Activated T-cell treated with anti-CD3 and anti-CD28 coated beads for 48 hours (primary cell): ENCODE measurements at regions not wholly inside any gene's neighbourhood (a gene's known extent, or its start where the extent isn't known, plus 50 kb on each side); places are given as distances from the start of the nearest gene placed in this dataset.

Source experiments
- DNase-seq: peaks from one replicate; pipeline ENCODE4 v3.0.0-alpha.2; 2020; ENCODE audit warnings: low read depth

DNA sequence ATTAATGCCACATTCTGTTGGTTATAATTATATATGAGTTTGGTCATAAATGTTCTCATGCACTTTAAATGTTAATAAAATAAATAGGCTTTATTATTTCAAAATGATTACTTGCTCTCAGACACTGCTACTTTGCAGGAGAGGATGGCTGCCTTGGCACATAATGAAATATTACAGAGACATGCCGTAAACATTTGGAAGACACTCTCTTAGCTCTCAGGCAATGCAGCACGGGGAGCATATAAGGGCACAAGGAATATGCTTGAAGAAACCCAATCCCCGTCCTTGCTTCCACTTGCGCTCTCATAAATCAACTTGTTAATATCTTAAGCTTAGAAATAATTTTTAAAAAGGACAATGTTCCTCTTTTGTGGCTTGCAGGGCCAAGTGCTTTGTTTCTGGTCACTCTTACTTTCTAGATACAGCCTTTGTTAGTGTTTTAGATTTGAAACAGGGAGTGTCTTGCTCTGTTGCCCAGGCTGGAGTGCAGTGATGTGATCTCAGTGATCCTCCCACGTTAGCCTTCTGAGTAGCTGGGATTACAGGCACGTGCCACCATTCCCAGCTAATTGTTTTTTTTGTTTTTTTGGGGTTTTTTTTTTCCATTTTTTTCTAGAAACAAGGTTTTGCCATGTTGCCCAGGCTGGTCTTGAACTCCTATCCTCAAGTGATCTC, 445.0 kb downstream of the SPRY1 start:
- DNase-seq: no peak

DNA sequence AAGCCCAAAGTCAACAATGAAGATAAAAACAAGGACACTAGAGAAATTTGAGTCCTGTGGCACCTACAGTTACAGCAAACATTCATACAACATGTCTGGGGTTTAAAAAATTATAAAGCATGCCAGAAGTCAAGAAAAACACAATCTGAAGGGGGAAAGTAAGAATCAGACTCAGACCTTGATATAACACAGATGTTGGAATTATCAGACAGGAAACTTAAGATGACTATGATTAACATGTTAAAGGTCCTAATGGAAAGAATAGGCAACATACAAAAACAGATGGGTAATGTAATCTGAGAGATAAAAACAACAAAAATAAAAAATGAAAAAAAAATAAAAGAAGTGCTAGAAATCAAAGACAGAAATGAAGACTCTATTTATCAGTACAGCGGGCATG, 446.5 kb downstream of the SPRY1 start:
- no peak for DNase-seq

DNA sequence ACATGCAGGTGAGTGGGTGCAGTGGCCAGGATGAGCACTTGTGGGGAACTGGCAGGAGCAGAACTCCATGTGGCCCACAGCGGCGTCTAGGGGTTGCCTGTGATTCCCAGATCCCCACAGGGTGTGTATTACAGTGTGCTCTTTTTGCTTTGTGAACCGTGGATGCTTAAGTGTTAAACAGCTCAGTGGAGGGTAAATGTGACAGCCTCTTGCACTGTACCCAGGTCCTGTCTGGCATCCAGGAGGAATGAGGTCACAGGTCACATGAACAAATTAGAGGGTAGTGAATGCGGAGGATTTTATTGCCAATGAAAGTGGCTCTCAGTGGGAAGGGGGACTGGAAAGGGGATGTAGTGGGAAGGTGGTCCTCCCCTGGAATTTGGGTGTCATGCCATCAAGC, 447.8 kb downstream of the SPRY1 start:
- no peak for DNase-seq

DNA sequence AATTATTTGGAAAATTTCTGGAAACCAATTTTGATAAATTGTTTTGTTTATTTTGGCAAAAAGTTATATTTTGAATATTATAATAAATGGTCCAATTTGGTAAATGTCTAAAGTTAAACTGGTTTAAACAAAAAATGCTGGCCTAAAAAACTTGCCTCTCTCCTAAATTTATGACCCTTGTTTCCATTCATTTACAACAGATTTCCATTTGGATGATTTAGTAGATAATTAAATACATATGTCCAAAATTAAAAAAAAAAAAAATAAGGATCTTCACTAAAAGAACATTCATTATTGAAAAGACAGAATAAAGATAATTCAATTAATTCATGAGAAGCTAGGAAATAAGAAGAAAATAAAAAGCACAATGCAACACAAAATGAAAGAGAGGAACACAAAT, 449.5 kb downstream of the SPRY1 start:
- DNase-seq: no peak

DNA sequence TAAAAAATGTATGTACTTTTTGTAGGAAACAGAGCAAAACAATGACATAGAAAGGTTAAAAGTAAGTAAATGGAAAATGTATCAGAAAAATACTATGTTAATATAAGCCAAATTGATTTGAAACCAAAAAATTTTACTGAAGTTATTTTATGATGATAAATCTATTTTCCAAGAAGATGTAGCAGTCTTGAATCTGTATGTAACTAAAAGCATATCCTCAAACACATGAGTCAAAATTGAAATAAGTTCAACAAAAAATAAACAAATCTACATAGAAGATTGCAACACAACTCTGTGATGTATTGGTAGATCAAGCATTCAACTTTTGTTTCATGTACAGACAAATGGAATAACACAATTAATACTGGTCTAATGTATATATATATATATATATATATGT, 450.0 kb downstream of the SPRY1 start:
- no peak for DNase-seq

DNA sequence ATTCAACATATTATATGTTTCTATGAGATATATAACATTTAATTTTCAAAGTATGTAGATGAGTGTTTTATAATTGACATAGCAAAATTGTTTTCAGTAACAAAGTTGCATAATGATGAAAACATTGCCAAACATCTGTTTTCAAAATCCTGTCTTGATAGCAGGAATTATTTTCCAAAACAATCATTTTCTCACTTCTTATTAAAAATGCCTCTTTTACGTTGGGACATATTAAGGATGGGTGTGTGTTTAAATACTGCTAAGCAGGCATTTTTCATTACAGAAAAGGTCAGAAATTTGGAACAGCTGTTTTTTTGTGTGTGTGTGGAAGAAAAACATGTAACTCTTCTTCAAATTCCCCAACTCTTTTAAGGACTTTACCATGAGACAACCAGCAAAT, 452.0 kb downstream of the SPRY1 start:
- no peak for DNase-seq

DNA sequence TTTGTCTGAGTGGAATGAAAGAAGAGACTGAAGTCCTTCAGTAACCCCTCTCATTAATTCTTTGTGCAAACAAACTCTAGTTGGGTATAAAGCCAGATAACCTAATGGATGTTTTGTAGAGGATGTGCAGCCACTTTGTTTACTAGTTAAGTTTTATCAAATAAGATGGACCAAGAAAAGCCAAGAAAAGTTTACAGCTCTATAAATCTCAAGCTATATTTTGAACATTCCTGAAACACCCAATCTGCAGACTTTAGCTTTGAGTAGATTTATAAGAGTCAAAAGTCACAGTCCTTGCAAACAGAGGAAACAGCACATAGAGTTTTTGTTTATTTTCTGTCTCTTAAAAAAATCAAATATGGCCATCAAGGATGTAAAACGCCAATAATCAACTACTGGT, 452.9 kb downstream of the SPRY1 start:
- DNase-seq: no peak

DNA sequence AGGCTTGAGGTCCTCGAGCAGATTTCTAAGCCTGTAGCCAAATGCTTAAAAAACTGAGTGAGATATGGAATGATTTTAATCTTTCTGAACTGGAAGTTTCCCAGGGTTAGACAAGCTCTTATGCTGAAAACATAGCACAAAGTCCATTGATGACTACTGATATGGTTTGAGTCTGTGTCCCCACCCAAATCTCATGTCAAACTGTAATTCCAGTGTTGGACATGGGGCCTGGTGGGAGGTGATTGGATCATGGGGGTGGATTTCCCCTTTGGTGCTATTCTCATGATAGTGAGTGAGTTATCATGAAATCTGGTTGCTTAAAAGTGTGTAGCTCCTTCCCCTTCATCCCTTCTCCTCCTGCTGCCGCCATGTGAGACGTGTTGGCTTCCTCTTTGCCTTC, 454.9 kb downstream of the SPRY1 start:
- DNase-seq: no peak

DNA sequence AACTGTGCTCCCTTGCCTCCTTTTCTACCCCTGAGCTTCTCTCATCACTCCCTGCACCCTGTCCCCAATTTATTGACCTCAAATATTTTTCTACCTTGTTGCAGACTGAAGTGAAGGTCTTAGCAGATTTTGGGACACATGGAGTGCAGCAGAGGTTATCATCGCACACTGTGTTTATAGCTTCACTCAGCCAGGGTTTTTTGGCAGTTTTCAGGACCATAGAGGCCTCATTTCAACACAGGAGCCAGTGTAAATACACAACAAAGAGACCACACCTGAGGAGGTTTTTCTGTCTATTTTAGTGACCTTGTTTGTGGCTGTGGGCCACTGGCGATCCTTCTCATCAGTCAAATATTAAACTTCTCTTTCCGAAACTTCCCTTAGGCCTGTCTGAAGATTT, 457.1 kb downstream of the SPRY1 start:
- DNase-seq: no peak

DNA sequence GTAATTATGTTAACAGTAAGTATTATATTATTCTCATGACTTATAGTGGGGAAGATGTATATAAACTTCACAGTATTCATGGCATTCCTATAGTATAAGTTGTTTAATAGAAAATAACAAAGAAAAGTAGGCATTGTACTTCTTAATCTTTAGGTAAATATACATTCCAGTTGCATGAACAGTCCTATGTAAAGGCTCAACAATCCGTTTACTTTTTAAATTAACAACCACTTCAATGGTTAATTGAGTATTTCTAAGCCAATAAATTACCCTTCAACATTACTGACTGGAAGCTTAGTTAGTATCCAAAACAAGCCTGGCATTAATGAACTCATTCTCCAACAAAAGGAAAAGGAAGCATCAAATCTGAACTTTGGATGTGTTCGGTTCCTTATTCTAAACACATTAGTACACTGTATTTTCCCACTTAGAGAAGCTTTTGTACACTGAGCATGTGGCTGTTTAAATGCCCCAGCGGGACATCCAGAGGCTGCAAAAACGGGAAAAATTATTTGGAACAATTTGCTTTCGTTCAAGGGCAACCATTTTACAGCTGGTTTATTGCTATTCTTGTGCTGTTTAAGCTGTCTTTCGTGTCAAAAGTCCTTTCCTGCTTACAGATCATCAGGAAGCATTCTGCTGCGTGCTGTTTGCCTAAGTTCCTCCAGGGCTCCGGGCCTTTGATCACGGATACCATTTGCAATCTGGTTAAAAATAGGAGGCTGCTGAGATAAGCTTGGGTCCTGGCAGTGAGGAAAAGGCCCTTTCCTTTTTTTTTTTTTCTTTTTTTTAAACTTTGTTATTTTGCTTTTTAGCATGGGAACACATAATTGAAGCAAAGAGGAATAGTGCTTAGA, 460.3 kb downstream of the SPRY1 start:
- DNase-seq: no peak

DNA sequence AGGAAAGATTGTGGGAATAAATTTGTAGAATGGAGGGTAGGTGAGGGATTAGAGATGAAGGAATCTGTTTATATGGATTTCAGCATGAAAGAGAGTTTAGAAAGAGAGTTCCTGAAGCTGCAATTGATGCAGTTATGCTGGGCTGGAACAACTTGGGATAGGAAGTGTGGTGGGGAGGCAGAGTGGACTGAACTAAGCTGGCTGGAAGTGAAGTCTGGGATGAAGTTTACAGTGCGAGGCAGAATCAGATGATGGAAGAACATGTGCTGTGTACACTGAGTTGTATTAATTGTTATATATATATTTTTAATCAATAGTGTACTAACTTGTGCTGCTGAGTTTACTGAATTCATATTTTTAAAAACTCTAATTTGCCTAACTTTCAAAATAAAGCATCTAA, 461.9 kb downstream of the SPRY1 start:
- no peak for DNase-seq

DNA sequence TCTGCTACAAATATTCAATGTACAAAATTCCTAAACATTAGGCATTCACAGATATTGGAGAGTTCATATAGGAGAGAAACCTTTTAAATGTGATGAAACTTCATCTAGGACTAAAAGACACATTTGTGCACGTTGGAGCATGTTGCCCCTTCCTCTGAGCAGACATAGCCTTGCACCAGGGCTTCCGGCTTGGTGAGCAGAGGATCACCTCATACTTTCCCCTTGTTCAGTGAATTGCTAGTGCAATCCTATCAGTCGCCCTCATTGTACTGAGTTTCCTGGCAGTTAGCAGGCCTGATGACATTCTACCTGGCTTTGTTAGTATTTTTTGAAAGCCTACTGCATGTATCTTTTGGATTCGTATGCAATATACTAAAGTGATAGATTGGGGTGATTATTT, 466.2 kb downstream of the SPRY1 start:
- no peak for DNase-seq

DNA sequence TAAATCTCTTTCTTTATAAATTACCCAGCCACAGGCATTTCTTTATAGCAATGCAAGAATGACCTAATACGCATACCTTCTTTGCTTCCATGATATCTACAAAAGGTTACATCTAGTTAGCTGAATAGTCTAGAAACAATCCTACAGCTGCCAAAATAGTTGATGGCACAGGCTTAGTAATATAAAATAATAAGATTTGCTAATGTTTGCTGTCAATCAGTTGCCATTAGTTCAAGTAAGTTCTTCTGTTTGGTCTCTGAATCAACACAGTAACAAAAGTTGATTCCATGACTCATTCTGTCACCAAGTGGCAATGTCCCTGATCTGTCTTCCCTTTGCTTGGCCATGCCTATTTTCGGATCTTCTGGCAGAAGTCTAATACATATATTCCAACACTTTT, 470.2 kb downstream of the SPRY1 start:
- no peak for DNase-seq

DNA sequence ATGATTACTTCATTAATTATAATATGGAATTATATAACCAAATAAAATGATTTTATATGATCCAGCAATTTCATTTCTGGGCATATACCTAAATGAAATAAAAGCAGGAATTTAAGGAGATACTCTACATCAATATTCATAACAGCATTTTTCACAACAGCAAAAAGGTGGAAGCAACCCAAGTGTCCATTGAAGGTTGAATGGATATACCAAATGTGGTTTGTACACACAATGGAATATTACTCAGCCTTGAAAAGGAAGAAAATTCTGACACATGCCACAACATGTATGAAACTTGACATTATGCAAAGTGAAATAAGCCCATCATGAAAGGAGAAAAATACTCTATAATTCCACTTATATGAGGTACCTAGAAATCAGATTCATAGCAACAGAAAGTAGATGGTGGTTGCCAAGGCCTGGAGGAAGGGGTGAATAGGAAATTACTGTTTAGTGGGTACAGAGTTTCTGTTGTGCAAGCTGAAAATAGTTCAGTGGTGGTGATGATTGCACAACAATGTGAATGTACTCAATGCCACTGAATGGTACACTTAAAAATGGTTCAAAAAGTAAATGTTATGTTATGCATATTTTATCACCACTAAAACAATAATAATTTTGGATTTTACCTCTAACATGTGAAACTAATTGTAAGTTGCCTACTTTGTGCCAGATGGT, 471.5 kb downstream of the SPRY1 start:
- DNase-seq: no peak

DNA sequence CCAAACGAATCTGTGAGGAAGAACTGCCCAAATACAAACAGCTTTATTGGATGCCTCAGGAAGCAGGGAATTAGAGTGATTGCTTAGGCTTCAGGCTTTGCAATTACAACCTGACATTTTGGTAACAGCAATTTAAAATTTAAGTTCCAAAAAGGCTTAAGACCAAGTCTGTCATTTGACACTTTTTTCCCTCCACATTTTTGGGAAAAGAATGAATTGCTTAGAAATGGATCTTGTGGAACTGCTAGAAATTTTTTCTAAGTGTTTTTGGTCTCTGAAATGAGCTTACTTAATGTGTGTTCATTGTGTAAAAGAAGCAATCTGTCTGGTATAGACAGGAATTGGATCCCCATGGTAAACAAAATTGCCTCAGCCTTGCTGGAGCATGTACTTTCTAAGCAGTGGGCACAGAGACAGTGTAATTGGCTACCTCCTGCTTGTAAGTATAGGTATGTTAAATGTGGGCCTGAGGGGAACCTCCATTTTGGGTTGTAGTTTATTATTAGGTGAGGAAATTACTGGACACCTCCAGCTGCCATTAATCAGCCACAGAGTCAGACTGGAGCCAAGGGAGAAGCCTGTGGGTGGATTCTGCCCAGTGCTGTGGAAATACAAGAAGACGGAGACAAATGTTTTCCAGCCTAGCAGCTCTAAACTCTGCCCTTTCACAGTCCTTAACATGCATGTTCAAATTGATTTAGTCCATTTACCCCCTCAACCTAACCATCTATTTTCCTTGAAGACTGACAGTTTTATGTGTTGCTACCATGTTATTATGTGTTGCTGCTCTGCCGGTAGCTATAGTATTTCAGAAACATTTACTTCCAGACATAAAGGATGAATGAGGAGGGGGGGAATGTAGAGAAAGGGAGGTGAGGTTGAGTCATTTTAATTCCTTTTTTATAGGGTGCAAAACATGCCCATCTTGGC, 473.0 kb downstream of the SPRY1 start:
- DNase-seq: no peak

DNA sequence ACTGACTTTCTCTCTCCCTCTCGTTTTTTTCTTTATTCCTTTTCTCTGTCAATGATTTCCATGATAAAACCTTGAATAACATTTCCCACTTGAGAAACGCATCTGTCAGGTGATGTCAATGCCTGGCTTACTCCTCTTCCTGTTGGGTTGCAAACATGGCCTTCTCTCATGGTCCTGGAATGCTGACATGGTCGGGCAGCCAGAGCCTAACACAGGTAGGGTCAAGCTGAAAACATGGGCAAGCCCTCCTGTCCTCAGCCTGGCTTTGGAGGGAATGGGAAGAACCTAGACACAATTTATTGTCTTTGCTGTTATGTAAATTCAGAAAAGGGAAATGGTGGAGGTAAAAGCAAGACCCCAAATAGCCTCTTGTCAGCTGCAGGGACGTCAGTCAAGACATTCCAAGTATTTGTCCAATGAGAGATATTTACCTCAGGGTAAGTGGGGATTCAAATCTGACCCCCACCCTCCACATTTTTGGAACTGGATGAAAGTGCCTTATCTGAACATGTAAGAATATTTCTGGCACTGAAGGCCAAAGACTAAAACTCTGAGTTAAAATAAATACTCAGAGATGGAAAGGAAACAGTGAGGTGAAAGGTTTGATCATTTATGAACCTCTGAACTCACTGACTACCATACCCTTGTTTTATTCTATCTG, 473.8 kb downstream of the SPRY1 start:
- DNase-seq: no peak

DNA sequence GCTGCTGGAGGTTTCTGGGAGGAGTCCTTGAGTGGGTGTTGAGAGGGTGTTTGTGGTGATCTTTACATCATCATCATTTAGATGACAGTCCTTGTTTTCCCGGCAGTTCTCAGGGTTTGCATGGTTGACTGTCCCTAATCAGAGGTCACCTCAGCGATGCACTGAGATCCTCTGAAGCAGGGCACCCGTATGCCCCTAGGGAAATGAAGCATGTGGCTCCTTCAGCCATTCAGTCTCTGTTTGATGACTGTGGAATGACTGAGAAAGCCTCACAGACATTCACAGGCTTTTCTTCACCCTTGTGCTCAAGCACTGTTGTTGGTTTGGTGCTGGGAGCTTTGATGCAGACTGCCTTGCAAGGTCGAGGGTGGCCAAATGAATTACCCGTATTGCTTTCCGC, 474.7 kb downstream of the SPRY1 start:
- no peak for DNase-seq

DNA sequence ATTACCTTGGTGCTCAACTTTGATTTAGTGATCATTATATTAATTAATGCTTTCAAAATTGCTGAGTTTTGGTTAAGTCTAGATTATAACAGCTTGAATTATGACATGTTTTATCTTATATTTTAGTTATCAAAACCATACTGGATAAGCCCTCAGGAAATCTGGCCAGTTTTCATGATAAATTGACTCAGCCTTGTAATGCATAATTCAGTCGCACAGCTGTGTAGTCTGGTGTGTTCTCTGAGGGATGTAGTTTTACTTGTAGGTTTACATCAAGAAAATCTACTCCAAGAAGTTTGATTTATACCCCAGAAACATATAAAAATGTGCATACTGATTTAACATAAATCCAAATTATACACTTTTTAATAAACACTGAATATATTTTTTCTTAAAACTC, 477.5 kb downstream of the SPRY1 start:
- DNase-seq: no peak

DNA sequence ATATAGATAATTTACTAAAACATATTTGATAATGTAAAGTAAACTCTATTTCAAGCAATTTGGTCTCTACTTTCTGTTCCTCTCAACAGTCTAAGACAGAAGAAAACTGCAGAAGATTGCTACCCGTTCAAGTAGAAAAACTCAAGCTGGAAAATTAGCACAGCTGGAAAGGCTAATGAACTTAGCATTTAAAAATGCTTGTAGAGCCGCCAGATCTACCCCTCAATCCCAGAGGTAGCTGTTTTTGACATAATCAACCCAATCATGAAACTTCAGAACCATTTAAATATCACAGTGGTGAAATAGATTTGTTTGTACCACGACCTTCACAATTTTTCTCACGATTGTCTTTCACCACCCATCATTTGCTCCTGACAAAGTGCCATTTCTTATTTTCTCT, 479.5 kb downstream of the SPRY1 start:
- no peak for DNase-seq

DNA sequence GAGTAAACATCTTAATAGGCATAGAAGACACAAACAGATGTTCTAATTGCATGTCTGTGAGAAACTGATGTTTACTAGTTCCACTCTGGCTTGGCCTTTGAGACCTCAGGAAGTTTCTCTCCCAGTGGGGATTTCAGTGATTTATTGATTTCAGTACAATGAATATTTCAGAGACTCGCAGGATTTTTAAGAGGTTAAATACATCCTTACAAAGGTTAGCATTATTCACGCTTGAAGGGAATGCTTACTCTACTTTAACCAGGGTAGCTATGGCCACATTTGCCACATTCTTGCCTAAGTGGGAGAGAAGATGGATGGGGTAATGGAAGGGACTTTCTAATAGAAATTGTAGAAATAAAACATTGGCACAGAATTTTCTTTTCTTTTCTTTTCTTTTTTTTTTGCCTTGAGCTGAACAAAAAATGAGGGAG, 480.1 kb downstream of the SPRY1 start:
- no peak for DNase-seq

DNA sequence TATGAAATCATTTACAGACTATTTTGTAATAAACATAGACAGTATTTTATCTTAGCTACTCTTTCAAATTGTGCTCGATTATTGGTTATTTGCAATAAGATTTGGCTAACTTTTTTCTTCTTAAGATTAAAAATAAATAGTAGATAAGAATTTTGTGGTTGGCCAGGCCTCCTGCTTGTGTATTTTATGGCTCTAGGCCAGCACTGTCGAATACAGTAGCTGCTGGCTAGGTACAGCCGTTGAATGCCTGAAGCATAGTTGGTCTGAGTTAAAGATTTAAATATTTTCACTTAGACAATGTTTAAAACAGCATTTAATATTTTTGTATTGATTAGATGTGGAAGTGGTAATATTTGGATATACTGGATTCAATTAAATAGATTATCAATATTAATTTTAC, 481.0 kb downstream of the SPRY1 start:
- no peak for DNase-seq

DNA sequence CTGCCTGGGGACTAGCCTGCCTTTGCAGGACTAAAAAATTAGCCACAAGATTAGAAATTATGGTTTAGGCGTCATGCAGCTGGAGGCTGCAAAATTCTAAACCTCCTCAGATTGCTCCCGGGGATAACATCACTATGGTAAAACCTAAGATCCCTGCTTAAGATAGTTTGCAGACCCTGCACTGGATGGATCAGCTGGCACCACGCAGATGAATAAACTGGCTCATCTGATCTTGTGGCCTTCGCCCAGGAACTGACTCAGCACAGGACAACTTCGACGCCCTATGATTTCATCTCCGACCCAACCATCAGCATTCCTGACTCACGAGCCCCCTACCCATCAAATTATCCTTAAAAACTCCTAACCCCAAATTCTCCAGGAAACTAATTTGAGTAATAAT, 482.4 kb downstream of the SPRY1 start:
- DNase-seq: no peak
